Keratinocyte (primary cell): ENCODE measurements at regions not wholly inside any gene's neighbourhood (a gene's known extent, or its start where the extent isn't known, plus 50 kb on each side); places are given as distances from the start of the nearest gene placed in this dataset.

Experiments used
- DNase-seq: peaks from one replicate; pipeline ENCODE4 v3.0.0-alpha.2; 2011; ENCODE audit warnings: low read depth, missing footprints, low spot score
- FAIRE-seq: peaks from 2 replicates; lab custom pipeline; 2011; peaks lifted over from hg19 to GRCh38; lab: Jason Lieb, UNC
- H2AFZ ChIP-seq: 2 replicates; pipeline ENCODE4 v1.6.0; 2012; ENCODE audit warnings: low read length, control low read depth, inconsistent platforms; ENCODE audit not compliant: control insufficient read depth
- H3K27ac ChIP-seq: 2 replicates; pipeline ENCODE4 v1.5.1; 2011; ENCODE audit warnings: low read length; ENCODE audit not compliant: control insufficient read depth, insufficient read depth
- H3K27me3 ChIP-seq: 3 replicates; pipeline ENCODE4 v1.6.0; 2011; ENCODE audit warnings: low read length; ENCODE audit not compliant: control insufficient read depth, insufficient read depth; ENCODE audit errors: extremely low read depth
- H3K36me3 ChIP-seq, 2 experiments: 2 replicates in 1 of 2; 3 replicates in 1 of 2; pipeline ENCODE4 v1.5.1; 2011; ENCODE audit warnings: low read length in 2 of 2, mild to moderate bottlenecking in 1 of 2; ENCODE audit not compliant: control insufficient read depth in 2 of 2, insufficient read depth in 2 of 2; ENCODE audit errors: extremely low read depth in 1 of 2
- H3K4me1 ChIP-seq: 3 replicates; pipeline ENCODE4 v1.5.1; 2011; ENCODE audit warnings: low read length; ENCODE audit not compliant: control insufficient read depth, insufficient read depth; ENCODE audit errors: extremely low read depth
- H3K4me2 ChIP-seq: 3 replicates; pipeline ENCODE4 v1.6.0; 2011; ENCODE audit warnings: low read depth, low read length; ENCODE audit not compliant: control insufficient read depth, insufficient read depth; ENCODE audit errors: extremely low read depth
- H3K4me3 ChIP-seq, 3 experiments: fragments of 200-600 bp in 1 of 3; sonication (generic) in 1 of 3; 2 replicates in 2 of 3; 3 replicates in 1 of 3; pipeline ENCODE4 v1.5.1; 2011 to 2016; ENCODE audit warnings: low read length in 3 of 3, mild to moderate bottlenecking in 3 of 3, control low read depth in 2 of 3, inconsistent platforms in 1 of 3, low read depth in 1 of 3, mixed read lengths in 1 of 3, mixed run types in 1 of 3, moderate library complexity in 1 of 3; ENCODE audit not compliant: control insufficient read depth in 2 of 3, insufficient read depth in 2 of 3; ENCODE audit errors: extremely low read depth in 1 of 3
- H3K79me2 ChIP-seq: 2 replicates; pipeline ENCODE4 v1.6.0; 2012; ENCODE audit warnings: low read length; ENCODE audit not compliant: control insufficient read depth, insufficient read depth
- H3K9ac ChIP-seq: 3 replicates; pipeline ENCODE4 v1.6.0; 2011; ENCODE audit warnings: low read length; ENCODE audit not compliant: control insufficient read depth, insufficient read depth; ENCODE audit errors: extremely low read depth
- H3K9me1 ChIP-seq: 3 replicates; pipeline ENCODE4 v1.6.0; 2011; ENCODE audit warnings: low read length; ENCODE audit not compliant: control insufficient read depth, insufficient read depth; ENCODE audit errors: extremely low read depth
- H3K9me3 ChIP-seq: 2 replicates; pipeline ENCODE4 v1.5.1; 2012; ENCODE audit warnings: low read depth, low read length; ENCODE audit not compliant: control insufficient read depth
- H4K20me1 ChIP-seq: 3 replicates; pipeline ENCODE4 v1.6.0; 2011; ENCODE audit warnings: low read length; ENCODE audit not compliant: control insufficient read depth, insufficient read depth; ENCODE audit errors: extremely low read depth
- EZH2 ChIP-seq: IDR thresholded peaks from one replicate; pipeline ENCODE4 v1.6.1; 2012; ENCODE audit warnings: inconsistent platforms, mild to moderate bottlenecking, low read length, moderate library complexity
- dilution Hi-C: fragments of 300-500 bp; cut with MboI; formaldehyde crosslinking; loops from one replicate; pipeline ENCODE4 v1.7.0; 2020; ENCODE audit warnings: low sequenced_read_pairs; ENCODE audit not compliant: extremely low pct_ligation_motif_present
- TF ChIP-seq, protein P1 (sequence below), 3 experiments: IDR thresholded peaks in 1 of 3; conservative IDR thresholded peaks in 1 of 3; optimal IDR thresholded peaks in 1 of 3; 2 replicates in 2 of 3; 3 replicates in 1 of 3; pipeline versions ENCODE3 to v1.5.1; 2011; ENCODE audit warnings: low read length in 3 of 3, mild to moderate bottlenecking in 3 of 3, moderate library complexity in 2 of 3, control low read depth in 1 of 3, inconsistent platforms in 1 of 3; ENCODE audit not compliant: insufficient read depth in 2 of 3; ENCODE audit errors: extremely low read depth in 1 of 3

DNA sequence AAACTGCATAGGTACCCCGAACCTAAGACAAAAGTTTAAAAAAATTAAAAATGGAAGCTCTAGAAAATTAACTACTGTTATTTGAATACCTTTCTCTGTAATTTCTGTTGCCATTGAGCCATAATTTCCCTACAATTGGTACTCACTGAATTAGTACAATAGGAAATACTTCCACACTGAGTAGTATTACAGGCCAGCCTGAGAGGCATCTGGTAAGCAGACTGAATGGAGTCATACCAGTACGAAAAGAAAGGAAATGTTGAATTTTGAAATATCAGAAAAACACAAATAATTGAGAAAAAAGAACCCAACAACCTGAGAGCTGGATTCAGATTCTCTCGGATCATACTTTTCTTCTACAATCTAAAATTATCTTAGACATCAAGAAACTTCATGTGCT lies 791.3 kb downstream of the TENT5A start:
- Histone ChIP-seq H3K4me3 (no peak overlapping the region), H3K36me3 (no peaks in the 10 kb centered on the region), H3K4me1 (no peaks in the 10 kb centered on the region), H3K9me3 (no peaks in the 10 kb centered on the region), H3K4me2 (no peak overlapping the region), H4K20me1 (no peaks in the 10 kb centered on the region), H3K27ac (no peak overlapping the region), H3K79me2 (no peaks in the 10 kb centered on the region), H3K9ac (no peak overlapping the region), H3K9me1 (no peaks in the 10 kb centered on the region), H3K27me3 (no peaks in the 10 kb centered on the region), H2AFZ (no peak overlapping the region)
- dilution Hi-C loops: no loop called here
- no peak for DNase-seq
- TF ChIP-seq, protein P1, sequence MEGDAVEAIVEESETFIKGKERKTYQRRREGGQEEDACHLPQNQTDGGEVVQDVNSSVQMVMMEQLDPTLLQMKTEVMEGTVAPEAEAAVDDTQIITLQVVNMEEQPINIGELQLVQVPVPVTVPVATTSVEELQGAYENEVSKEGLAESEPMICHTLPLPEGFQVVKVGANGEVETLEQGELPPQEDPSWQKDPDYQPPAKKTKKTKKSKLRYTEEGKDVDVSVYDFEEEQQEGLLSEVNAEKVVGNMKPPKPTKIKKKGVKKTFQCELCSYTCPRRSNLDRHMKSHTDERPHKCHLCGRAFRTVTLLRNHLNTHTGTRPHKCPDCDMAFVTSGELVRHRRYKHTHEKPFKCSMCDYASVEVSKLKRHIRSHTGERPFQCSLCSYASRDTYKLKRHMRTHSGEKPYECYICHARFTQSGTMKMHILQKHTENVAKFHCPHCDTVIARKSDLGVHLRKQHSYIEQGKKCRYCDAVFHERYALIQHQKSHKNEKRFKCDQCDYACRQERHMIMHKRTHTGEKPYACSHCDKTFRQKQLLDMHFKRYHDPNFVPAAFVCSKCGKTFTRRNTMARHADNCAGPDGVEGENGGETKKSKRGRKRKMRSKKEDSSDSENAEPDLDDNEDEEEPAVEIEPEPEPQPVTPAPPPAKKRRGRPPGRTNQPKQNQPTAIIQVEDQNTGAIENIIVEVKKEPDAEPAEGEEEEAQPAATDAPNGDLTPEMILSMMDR (optimal IDR thresholded peaks at IDR 0.05 in 1 of 3, IDR thresholded peaks at IDR 0.05 in 1 of 3, conservative IDR thresholded peaks at IDR 0.05 in 1 of 3; ENCODE audit: extremely low read depth in 1 of 3, insufficient read depth in 2 of 3, low read length in 3 of 3): no peak
- no peak for TF ChIP-seq EZH2
- no peak for FAIRE-seq

DNA sequence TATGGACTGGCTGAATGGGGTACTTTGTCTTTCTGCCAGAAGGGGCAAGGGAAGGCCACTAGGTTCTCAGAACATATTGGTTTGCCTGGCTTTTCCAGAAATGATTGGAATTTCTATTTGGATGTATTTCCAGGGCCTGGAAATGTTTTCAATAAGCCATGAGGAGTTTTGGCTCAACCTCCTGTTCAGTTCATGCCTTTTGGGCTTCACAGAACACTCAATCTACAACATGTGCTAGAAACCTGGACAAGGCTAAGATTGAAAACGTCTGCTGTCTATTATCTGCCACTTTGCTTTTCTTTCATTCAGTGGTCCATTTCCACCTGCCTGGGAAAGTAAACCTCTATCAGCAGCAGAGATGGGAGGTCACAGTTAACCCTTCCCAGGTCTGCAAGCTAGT lies 793.4 kb downstream of the TENT5A start:
- Histone ChIP-seq H3K9me3 (no peaks in the 10 kb centered on the region), H2AFZ (no peak overlapping the region), H3K27ac (no peak overlapping the region), H3K4me3 (no peak overlapping the region), H3K27me3 (no peaks in the 10 kb centered on the region), H3K4me2 (no peak overlapping the region), H3K4me1 (no peaks in the 10 kb centered on the region), H3K9me1 (no peaks in the 10 kb centered on the region), H3K36me3 (no peaks in the 10 kb centered on the region), H3K79me2 (no peaks in the 10 kb centered on the region), H3K9ac (no peak overlapping the region), H4K20me1 (no peaks in the 10 kb centered on the region)
- TF ChIP-seq EZH2: no peak
- TF ChIP-seq, protein P1 (optimal IDR thresholded peaks at IDR 0.05 in 1 of 3, IDR thresholded peaks at IDR 0.05 in 1 of 3, conservative IDR thresholded peaks at IDR 0.05 in 1 of 3; ENCODE audit: extremely low read depth in 1 of 3, insufficient read depth in 2 of 3, low read length in 3 of 3): no peak
- FAIRE-seq: no peak
- dilution Hi-C loops: no loop called here
- DNase-seq: no peak
